Gastroesophageal sphincter (tissue), 4 donors: ENCODE measurements at regions not wholly inside any gene's neighbourhood (a gene's known extent, or its start where the extent isn't known, plus 50 kb on each side); places are given as distances from the start of the nearest gene placed in this dataset.

Experiments
- ATAC-seq: fragments of 150-250 bp; one replicate; pipeline ENCODE4 v1.9.1; 2016; ENCODE audit warnings: mild to moderate bottlenecking, moderate library complexity
- H3K27ac ChIP-seq, 4 donors: fragments of 200-600 bp; sonication (generic) in 3 of 4; 1 replicate in 3 of 4; 2 replicates in 1 of 4; pipeline ENCODE4 v1.5.1; 2016 to 2019
- H3K27me3 ChIP-seq: fragments of 200-600 bp; sonication (generic); one replicate; pipeline ENCODE4 v1.5.1; 2019
- H3K36me3 ChIP-seq, 2 donors: fragments of 200-600 bp; sonication (generic); one replicate each; pipeline ENCODE4 v1.5.1; 2019; ENCODE audit warnings: control low read depth in 1 of 2
- H3K4me1 ChIP-seq, 3 donors: fragments of 200-600 bp; sonication (generic); 1 replicate in 2 of 3; 2 replicates in 1 of 3; pipeline ENCODE4 v1.5.1; 2016 to 2019; ENCODE audit warnings: control low read depth in 2 of 3
- H3K4me3 ChIP-seq, 2 donors: fragments of 200-600 bp; sonication (generic); one replicate each; pipeline ENCODE4 v1.5.1; 2019; ENCODE audit warnings: mild to moderate bottlenecking in 1 of 2, moderate library complexity in 1 of 2
- H3K9me3 ChIP-seq, 3 donors: fragments of 200-600 bp; sonication (generic); one replicate each; pipeline ENCODE4 v1.5.1; 2017 to 2019; ENCODE audit warnings: control low read depth in 2 of 3
- EP300 ChIP-seq: sonication (generic); formaldehyde crosslinking; IDR thresholded peaks from one replicate; pipeline ENCODE4 v1.6.1; 2017; ENCODE audit warnings: antibody characterized with exemption, mild to moderate bottlenecking
- POLR2A ChIP-seq, 2 donors: fragments of 450-650 bp; IDR thresholded peaks; one replicate each; pipeline ENCODE4 v1.6.1; 2017; ENCODE audit warnings: antibody characterized with exemption in 2 of 2, mild to moderate bottlenecking in 2 of 2, moderate library complexity in 1 of 2
- POLR2AphosphoS5 ChIP-seq: sonication (generic); formaldehyde crosslinking; IDR thresholded peaks from one replicate; pipeline ENCODE4 v1.6.1; 2017; ENCODE audit warnings: antibody characterized with exemption
- WGBS, 2 donors: methylation state at CpG; one replicate each; pipeline ENCODE4 v1.1.5; 2018; ENCODE audit warnings: low coverage in 1 of 2; 5-methylcytosine and 5-hydroxymethylcytosine counted together
- TF ChIP-seq, protein P1 (sequence below), 4 experiments: fragments of 200-600 bp in 2 of 4; fragments of 450-650 bp in 2 of 4; sonication (generic) in 1 of 4; IDR thresholded peaks; one replicate each; pipeline ENCODE4 v1.5.1; 2017 to 2019; ENCODE audit warnings: antibody characterized with exemption in 4 of 4, mild to moderate bottlenecking in 2 of 4, moderate library complexity in 2 of 4

DNA sequence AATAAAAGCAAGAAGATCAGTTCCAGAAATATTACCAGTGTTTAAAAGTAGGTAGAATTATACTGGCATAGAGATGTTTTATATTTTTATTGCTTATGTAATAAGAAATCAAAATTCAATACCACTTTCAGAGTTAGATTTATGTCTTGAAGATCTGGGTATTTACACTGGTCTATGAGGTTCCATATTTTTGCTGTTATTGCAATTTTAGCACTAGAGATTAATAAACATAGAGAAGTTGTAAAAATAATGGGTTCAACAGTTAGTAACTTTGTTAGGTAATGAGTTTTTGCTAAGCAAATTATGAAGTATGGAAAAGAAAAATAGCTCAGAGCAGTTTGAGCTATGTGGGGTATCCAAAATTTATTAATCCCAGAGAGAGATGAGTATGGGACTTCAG lies 188.1 kb downstream of the SYT10 start:
- Histone ChIP-seq H3K27ac (no peak overlapping the region), H3K4me3 (no peak overlapping the region), H3K4me1 (no peaks in the 10 kb centered on the region), H3K9me3 (no peaks in the 10 kb centered on the region), H3K36me3 (no peaks in the 10 kb centered on the region), H3K27me3 (no peaks in the 10 kb centered on the region)
- ATAC-seq, result no peak
- TF ChIP-seq EP300 (no peak), POLR2A (IDR thresholded peaks at IDR 0.05) (no peak), POLR2AphosphoS5 (no peak)
- TF ChIP-seq, protein P1, sequence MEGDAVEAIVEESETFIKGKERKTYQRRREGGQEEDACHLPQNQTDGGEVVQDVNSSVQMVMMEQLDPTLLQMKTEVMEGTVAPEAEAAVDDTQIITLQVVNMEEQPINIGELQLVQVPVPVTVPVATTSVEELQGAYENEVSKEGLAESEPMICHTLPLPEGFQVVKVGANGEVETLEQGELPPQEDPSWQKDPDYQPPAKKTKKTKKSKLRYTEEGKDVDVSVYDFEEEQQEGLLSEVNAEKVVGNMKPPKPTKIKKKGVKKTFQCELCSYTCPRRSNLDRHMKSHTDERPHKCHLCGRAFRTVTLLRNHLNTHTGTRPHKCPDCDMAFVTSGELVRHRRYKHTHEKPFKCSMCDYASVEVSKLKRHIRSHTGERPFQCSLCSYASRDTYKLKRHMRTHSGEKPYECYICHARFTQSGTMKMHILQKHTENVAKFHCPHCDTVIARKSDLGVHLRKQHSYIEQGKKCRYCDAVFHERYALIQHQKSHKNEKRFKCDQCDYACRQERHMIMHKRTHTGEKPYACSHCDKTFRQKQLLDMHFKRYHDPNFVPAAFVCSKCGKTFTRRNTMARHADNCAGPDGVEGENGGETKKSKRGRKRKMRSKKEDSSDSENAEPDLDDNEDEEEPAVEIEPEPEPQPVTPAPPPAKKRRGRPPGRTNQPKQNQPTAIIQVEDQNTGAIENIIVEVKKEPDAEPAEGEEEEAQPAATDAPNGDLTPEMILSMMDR (IDR thresholded peaks at IDR 0.05), result no peak

DNA sequence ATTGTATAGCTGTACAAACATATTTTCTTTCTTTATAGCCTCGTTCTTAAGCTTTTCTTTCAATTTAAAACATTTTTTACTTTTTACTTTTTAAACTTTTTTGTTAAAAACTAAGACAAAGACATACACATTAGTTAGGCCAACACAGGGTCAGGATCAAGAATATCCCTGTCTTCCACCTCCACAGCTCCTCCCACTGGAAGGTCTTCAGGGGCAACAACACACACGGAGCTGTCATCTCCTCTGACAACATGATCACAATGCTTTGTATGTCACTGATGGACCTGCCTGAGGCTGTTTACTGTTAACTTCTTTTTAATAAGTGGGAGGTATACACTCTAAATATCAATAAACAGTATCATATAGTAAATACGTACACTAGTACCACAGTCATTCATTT lies 191.3 kb downstream of the SYT10 start:
- TF ChIP-seq, protein P1 (IDR thresholded peaks at IDR 0.05), result no peak
- TF ChIP-seq POLR2A (IDR thresholded peaks at IDR 0.05) (no peak), POLR2AphosphoS5 (no peak), EP300 (no peak)
- H3K9me3 ChIP-seq, result no peaks in the 10 kb centered on the region
- ATAC-seq, result no peak
- no peaks in the 10 kb centered on the region for H3K27me3 ChIP-seq
- H3K4me3 ChIP-seq, result no peak overlapping the region
- no peak overlapping the region for H3K27ac ChIP-seq
- 55 to 69% methylated on average over 3 of the region's 3 CpGs for WGBS, 2 donors
- no peaks in the 10 kb centered on the region for H3K4me1 ChIP-seq
- no peaks in the 10 kb centered on the region for H3K36me3 ChIP-seq

DNA sequence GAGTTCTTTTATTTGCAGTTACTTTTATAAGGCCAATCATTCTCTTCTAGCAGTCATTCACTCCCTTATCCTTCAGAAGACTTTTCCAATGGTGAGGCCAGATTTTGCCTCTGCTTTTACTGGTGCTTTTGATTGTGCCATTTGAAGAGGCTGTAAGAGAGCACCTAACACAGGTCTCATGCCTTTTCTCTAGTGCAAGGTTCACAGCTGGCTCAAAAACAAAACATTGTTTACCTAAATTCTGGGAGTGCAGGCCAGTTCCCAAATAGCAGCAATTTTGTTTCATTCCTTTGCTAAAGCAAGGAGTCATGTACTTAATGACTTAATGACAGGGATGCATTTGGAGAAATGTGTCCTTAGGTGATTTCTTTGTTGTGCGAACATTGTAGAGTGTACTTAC lies 192.0 kb downstream of the SYT10 start:
- no peak overlapping the region for H3K27ac ChIP-seq
- TF ChIP-seq, protein P1 (IDR thresholded peaks at IDR 0.05), result no peak
- TF ChIP-seq EP300 (no peak), POLR2AphosphoS5 (no peak), POLR2A (IDR thresholded peaks at IDR 0.05) (no peak)
- no peak for ATAC-seq
- 100% methylated on average over 1 of the region's 1 CpG for WGBS, 2 donors
- H3K4me1 ChIP-seq, result no peaks in the 10 kb centered on the region
- no peaks in the 10 kb centered on the region for H3K27me3 ChIP-seq
- H3K4me3 ChIP-seq, result no peak overlapping the region
- H3K36me3 ChIP-seq, result no peaks in the 10 kb centered on the region
- no peaks in the 10 kb centered on the region for H3K9me3 ChIP-seq

DNA sequence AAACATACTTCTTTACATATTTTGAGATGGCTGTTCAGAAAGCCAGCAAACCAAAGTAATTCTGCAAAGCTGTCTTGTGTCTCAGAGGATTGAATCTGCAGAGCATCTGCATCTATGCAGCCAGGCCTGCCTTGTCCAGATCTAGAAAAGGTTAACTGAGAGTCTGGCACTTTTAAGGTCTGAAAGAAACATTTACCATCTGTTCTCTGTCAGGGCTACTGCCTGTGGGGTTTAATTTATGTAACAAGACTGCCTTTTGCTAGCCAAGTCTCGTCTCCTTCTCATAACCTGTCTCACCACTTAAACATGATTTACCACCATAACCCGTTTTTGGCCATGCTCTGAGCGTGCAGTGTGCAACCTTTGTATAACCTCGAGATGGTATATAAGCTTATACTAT lies 194.2 kb downstream of the SYT10 start:
- Histone ChIP-seq H3K36me3 (no peaks in the 10 kb centered on the region), H3K9me3 (no peaks in the 10 kb centered on the region), H3K4me1 (no peaks in the 10 kb centered on the region), H3K27ac (no peak overlapping the region), H3K4me3 (no peak overlapping the region), H3K27me3 (no peaks in the 10 kb centered on the region)
- no peak for ATAC-seq
- TF ChIP-seq, protein P1 (IDR thresholded peaks at IDR 0.05), result no peak
- TF ChIP-seq EP300, result no peak
- TF ChIP-seq POLR2A (IDR thresholded peaks at IDR 0.05), result no peak
- TF ChIP-seq POLR2AphosphoS5, result no peak
- 26 to 41% methylated on average over 4 of the region's 4 CpGs for WGBS, 2 donors

DNA sequence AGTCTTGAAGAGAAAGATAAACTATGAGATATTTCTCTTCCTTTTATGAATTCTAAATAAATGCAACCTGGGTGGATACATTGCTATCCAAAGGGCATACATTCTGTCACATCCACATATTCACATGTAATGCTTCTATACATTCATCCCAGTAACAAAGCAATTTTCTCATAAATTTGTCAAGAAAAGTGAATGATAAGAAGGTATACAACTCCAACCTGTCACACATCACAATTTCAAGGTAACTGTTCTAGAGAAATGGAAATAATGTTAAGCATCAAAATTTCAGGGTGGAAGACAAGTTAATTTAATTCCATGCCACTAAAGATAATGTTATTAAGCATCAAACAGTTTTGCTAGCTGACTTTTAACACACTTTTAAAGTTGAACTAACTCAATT lies 212.9 kb downstream of the SYT10 start:
- H3K4me1 ChIP-seq, result no peaks in the 10 kb centered on the region
- H3K27me3 ChIP-seq, result no peaks in the 10 kb centered on the region
- H3K9me3 ChIP-seq, result no peaks in the 10 kb centered on the region
- H3K27ac ChIP-seq, result no peak overlapping the region
- no peaks in the 10 kb centered on the region for H3K36me3 ChIP-seq
- no peak overlapping the region for H3K4me3 ChIP-seq
- no peak for ATAC-seq
- no peak for TF ChIP-seq POLR2AphosphoS5
- TF ChIP-seq EP300, result no peak
- TF ChIP-seq POLR2A (IDR thresholded peaks at IDR 0.05), result no peak
- TF ChIP-seq, protein P1 (IDR thresholded peaks at IDR 0.05), result no peak
